IMR-90 (cell line): ENCODE measurements at regions not wholly inside any gene's neighbourhood (a gene's known extent, or its start where the extent isn't known, plus 50 kb on each side); places are given as distances from the start of the nearest gene placed in this dataset.
A peak's percentile ranks its signal among the peaks of the same experiment; 100 is the strongest.

Source experiments
- ATAC-seq: fragments of 200-7000 bp; cut with Tn5 transposase; 2 replicates; pipeline ENCODE4 v1.9.1; 2020; ENCODE audit warnings: low read depth, mild to moderate bottlenecking, moderate library complexity
- BruUV-seq: library from RNA; stranded (reverse); fragments of 400-500 nt; replicated peaks from 2 replicates; lab custom pipeline; 2021; lab: Mats Ljungman, UMichigan
- CTCF ChIA-PET: fragments of 300-600 bp; formaldehyde crosslinking; extraction: SDS; loops from one replicate; lab custom pipeline; 2021; ENCODE audit warnings: antibody characterized with exemption; lab: Yijun Ruan, JAX
- POLR2A ChIA-PET: fragments of 300-600 bp; sonication (Branson Sonifier 250); formaldehyde crosslinking; loops from one replicate; lab custom pipeline; 2022; ENCODE audit warnings: antibody characterized with exemption; ENCODE audit not compliant: unreplicated experiment; lab: Charles Lee
- DNase-seq: peaks from one replicate; pipeline ENCODE4 v3.0.0; 2013
- H2AFZ ChIP-seq: replicated peaks from 2 replicates; pipeline ENCODE3; 2013; ENCODE audit warnings: low read length, mild to moderate bottlenecking; ENCODE audit not compliant: poor library complexity
- H2AK5ac ChIP-seq: 2 replicates; pipeline ENCODE4 v1.6.1; 2013; ENCODE audit warnings: low read depth, low read length, inconsistent platforms
- H2AK9ac ChIP-seq: replicated peaks from 2 replicates; pipeline ENCODE3; 2013; ENCODE audit warnings: mild to moderate bottlenecking, low read depth, low read length, moderate library complexity; ENCODE audit not compliant: poor library complexity
- H2BK120ac ChIP-seq: 2 replicates; pipeline ENCODE4 v1.6.1; 2013; ENCODE audit warnings: low read depth, low read length, inconsistent platforms
- H2BK15ac ChIP-seq: 3 replicates; pipeline ENCODE4 v1.6.1; 2013; ENCODE audit warnings: low read depth, low read length, inconsistent platforms
- H2BK20ac ChIP-seq: 2 replicates; pipeline ENCODE4 v1.6.1; 2013; ENCODE audit warnings: low read depth, mild to moderate bottlenecking, inconsistent platforms, low read length, moderate library complexity
- H2BK5ac ChIP-seq: 2 replicates; pipeline ENCODE4 v1.6.1; 2013; ENCODE audit warnings: mild to moderate bottlenecking, low read depth, low read length, inconsistent platforms; ENCODE audit not compliant: poor library complexity, severe bottlenecking
- H3K14ac ChIP-seq: replicated peaks from 2 replicates; pipeline ENCODE4 v1.6.1; 2013; ENCODE audit warnings: low read depth, low read length, inconsistent platforms
- H3K18ac ChIP-seq: 2 replicates; pipeline ENCODE4 v1.6.1; 2013; ENCODE audit warnings: low read depth, low read length, control low read depth
- H3K23ac ChIP-seq: 2 replicates; pipeline ENCODE4 v1.6.1; 2013; ENCODE audit warnings: low read depth, low read length, inconsistent platforms
- H3K27ac ChIP-seq: 2 replicates; pipeline ENCODE4 v1.5.1; 2013; ENCODE audit warnings: mild to moderate bottlenecking, control low read depth, low read length; ENCODE audit not compliant: insufficient read depth
- H3K27me3 ChIP-seq: 2 replicates; pipeline ENCODE4 v1.6.1; 2013; ENCODE audit warnings: low read length; ENCODE audit not compliant: control insufficient read depth, insufficient read depth
- H3K36me3 ChIP-seq: 2 replicates; pipeline ENCODE4 v1.6.1; 2013; ENCODE audit warnings: low read length, mixed read lengths; ENCODE audit not compliant: control insufficient read depth, insufficient read depth
- H3K4ac ChIP-seq: 2 replicates; pipeline ENCODE4 v1.6.1; 2013; ENCODE audit warnings: low read depth, low read length, inconsistent platforms
- H3K4me1 ChIP-seq: 2 replicates; pipeline ENCODE4 v1.6.1; 2013; ENCODE audit warnings: low read length, mixed read lengths; ENCODE audit not compliant: control insufficient read depth, insufficient read depth
- H3K4me2 ChIP-seq: 2 replicates; pipeline ENCODE4 v1.6.1; 2013; ENCODE audit warnings: low read depth, mild to moderate bottlenecking, control low read depth, low read length, moderate library complexity
- H3K4me3 ChIP-seq: 2 replicates; pipeline ENCODE4 v1.5.1; 2013; ENCODE audit warnings: low read depth, mild to moderate bottlenecking, control low read depth, low read length, moderate library complexity; ENCODE audit not compliant: insufficient read depth
- H3K56ac ChIP-seq: 2 replicates; pipeline ENCODE4 v1.6.1; 2013; ENCODE audit warnings: low read length, inconsistent platforms; ENCODE audit not compliant: insufficient read depth; ENCODE audit errors: extremely low read depth
- H3K79me1 ChIP-seq, 2 experiments: 2 replicates each; pipeline ENCODE4 v1.6.1; 2013; ENCODE audit warnings: low read length in 2 of 2, inconsistent platforms in 1 of 2, low read depth in 1 of 2
- H3K9ac ChIP-seq: 2 replicates; pipeline ENCODE4 v1.6.1; 2013; ENCODE audit warnings: low read depth, low read length, control low read depth
- H3K9me1 ChIP-seq: 2 replicates; pipeline ENCODE4 v1.6.1; 2013; ENCODE audit warnings: low read length, inconsistent platforms; ENCODE audit not compliant: insufficient read depth
- H3K9me3 ChIP-seq: 2 replicates; pipeline ENCODE4 v1.6.1; 2013; ENCODE audit warnings: low read length; ENCODE audit not compliant: control insufficient read depth, insufficient read depth
- H4K20me1 ChIP-seq: 2 replicates; pipeline ENCODE4 v1.6.1; 2013; ENCODE audit warnings: low read length, inconsistent platforms; ENCODE audit not compliant: insufficient read depth
- H4K5ac ChIP-seq: 2 replicates; pipeline ENCODE4 v1.6.1; 2013; ENCODE audit warnings: mild to moderate bottlenecking, low read depth, low read length, control low read depth
- H4K8ac ChIP-seq, 2 experiments: 2 replicates each; pipeline ENCODE4 v1.6.1; 2013; ENCODE audit warnings: low read depth in 2 of 2, low read length in 2 of 2, control low read depth in 1 of 2, inconsistent platforms in 1 of 2
- H4K91ac ChIP-seq: 2 replicates; pipeline ENCODE4 v1.6.1; 2013; ENCODE audit warnings: low read depth, low read length, inconsistent platforms; ENCODE audit not compliant: insufficient read depth
- BHLHE40 ChIP-seq: fragments of 150-350 bp; IDR thresholded peaks from 2 replicates; pipeline ENCODE4 v1.6.1; 2016; ENCODE audit warnings: mild to moderate bottlenecking, low read depth, low read length
- CEBPB ChIP-seq: IDR thresholded peaks from 2 replicates; pipeline ENCODE4 v1.6.1; 2012; ENCODE audit warnings: low read depth, low read length, improper control_type of control experiment
- CHD1 ChIP-seq: IDR thresholded peaks from 2 replicates; pipeline ENCODE4 v1.6.1; 2012; ENCODE audit warnings: low read depth, low read length, improper control_type of control experiment
- CTCF ChIP-seq: conservative IDR thresholded peaks from 2 replicates; pipeline ENCODE4 v1.5.1; 2012; ENCODE audit warnings: mild to moderate bottlenecking, low read depth, low read length, improper control_type of control experiment
- ELK1 ChIP-seq: fragments of 150-350 bp; IDR thresholded peaks from 2 replicates; pipeline ENCODE4 v1.6.1; 2016; ENCODE audit warnings: low read depth, mild to moderate bottlenecking, low read length, moderate library complexity, borderline replicate concordance
- FOS ChIP-seq: fragments of 150-350 bp; IDR thresholded peaks from 2 replicates; pipeline ENCODE4 v1.6.1; 2016; ENCODE audit warnings: low read depth, low read length
- MAFK ChIP-seq: IDR thresholded peaks from 2 replicates; pipeline ENCODE4 v1.6.1; 2012; ENCODE audit warnings: low read depth, low read length, improper control_type of control experiment
- MAZ ChIP-seq: IDR thresholded peaks from 2 replicates; pipeline ENCODE4 v1.6.1; 2012; ENCODE audit warnings: low read depth, mild to moderate bottlenecking, low read length, improper control_type of control experiment, moderate library complexity, borderline replicate concordance
- MXI1 ChIP-seq: IDR thresholded peaks from 2 replicates; pipeline ENCODE4 v1.6.1; 2012; ENCODE audit warnings: low read depth, mild to moderate bottlenecking, low read length, moderate library complexity, borderline replicate concordance
- NFE2L2 ChIP-seq: fragments of 150-350 bp; IDR thresholded peaks from 2 replicates; pipeline ENCODE4 v1.6.1; 2016; ENCODE audit warnings: low read depth, mild to moderate bottlenecking, low read length
- POLR2A ChIP-seq: IDR thresholded peaks from 2 replicates; pipeline ENCODE4 v1.6.1; 2012; ENCODE audit warnings: mild to moderate bottlenecking, low read depth, low read length
- RAD21 ChIP-seq: IDR thresholded peaks from 2 replicates; pipeline ENCODE4 v1.6.1; 2012; ENCODE audit warnings: low read length, improper control_type of control experiment
- RCOR1 ChIP-seq: IDR thresholded peaks from 2 replicates; pipeline ENCODE4 v1.6.1; 2012; ENCODE audit warnings: mild to moderate bottlenecking, low read length, improper control_type of control experiment; ENCODE audit not compliant: insufficient replicate concordance
- RFX5 ChIP-seq: IDR thresholded peaks from 2 replicates; pipeline ENCODE4 v1.8.0; 2012; ENCODE audit warnings: low read depth, mild to moderate bottlenecking, low read length, moderate library complexity
- SMC3 ChIP-seq: fragments of 150-350 bp; IDR thresholded peaks from 2 replicates; pipeline ENCODE4 v1.6.1; 2016; ENCODE audit warnings: low read depth, mild to moderate bottlenecking, antibody characterized with exemption, low read length, moderate library complexity
- USF2 ChIP-seq: fragments of 150-350 bp; IDR thresholded peaks from 2 replicates; pipeline ENCODE4 v1.6.1; 2017; ENCODE audit warnings: mild to moderate bottlenecking, antibody characterized with exemption, low read length, low read depth
- WGBS, 2 experiments: methylation state at CpG; one replicate each; pipeline versions ENCODE4 v1.1.5 to v1.1.7; 2013; ENCODE audit warnings: missing lambda C conversion rate in 2 of 2; ENCODE audit not compliant: insufficient read length in 1 of 2; ENCODE audit errors: extremely low coverage in 2 of 2; 5-methylcytosine and 5-hydroxymethylcytosine counted together
- dilution Hi-C: fragments of 300-500 bp; cut with HindIII; formaldehyde crosslinking; loops from one replicate; pipeline ENCODE4 v1.14.3; 2018; ENCODE audit warnings: low sequenced_read_pairs; ENCODE audit not compliant: unreplicated experiment
- in situ Hi-C: fragments of 300-500 bp; cut with MboI; formaldehyde crosslinking; loops from 3 replicates; pipeline ENCODE4 v1.14.3; 2019; ENCODE audit warnings: low sequenced_read_pairs, inconsistent platforms, mixed read lengths
- intact Hi-C: fragments of 100-400 bp; cut with micrococcal nuclease; formaldehyde crosslinking; loops from 2 replicates; pipeline ENCODE4 v1.10.0; 2022

- Histone ChIP-seq H4K91ac (no peak overlapping the region), H3K23ac (no peak overlapping the region), H3K4me2 (no peak overlapping the region), H2AFZ (no peak overlapping the region), H3K9me1 (no peaks in the 10 kb centered on the region), H3K9me3 (no peaks in the 10 kb centered on the region), H2BK5ac (no peak overlapping the region), H4K20me1 (no peaks in the 10 kb centered on the region), H3K27ac (no peak overlapping the region), H3K56ac (no peak overlapping the region), H4K5ac (no peak overlapping the region), H3K79me1 (no peaks in the 10 kb centered on the region), H3K9ac (no peak overlapping the region), H3K36me3 (no peaks in the 10 kb centered on the region), H3K4me1 (no peaks in the 10 kb centered on the region), H3K4me3 (no peak overlapping the region), H2AK9ac (no peak overlapping the region), H3K27me3 (no peaks in the 10 kb centered on the region), H2BK120ac (no peak overlapping the region), H2AK5ac (no peak overlapping the region), H3K4ac (no peak overlapping the region), H3K14ac (no peak overlapping the region), H2BK15ac (no peak overlapping the region), H2BK20ac (peak overlapping the region; percentile 32; the same call in 1 of the 2 replicates), H3K18ac (no peak overlapping the region), H4K8ac (no peak overlapping the region)
- in situ Hi-C loops (no loop called here), dilution Hi-C loops (no loop called here), intact Hi-C loops (no loop called here)
- ATAC-seq (no peak), DNase-seq (no peak)
- BruUV-seq: no TSS peak
- no CpG with 5 or more reads among the region's 1 CpG for WGBS, 2 experiments
- CTCF ChIA-PET: no interaction called here
- POLR2A ChIA-PET: no interaction called here
- no peak for TF ChIP-seq CHD1
- TF ChIP-seq RFX5: no peak
- no peak for TF ChIP-seq MXI1
- no peak for TF ChIP-seq USF2
- TF ChIP-seq FOS: no peak
- no peak for TF ChIP-seq MAFK
- TF ChIP-seq NFE2L2: no peak
- TF ChIP-seq CTCF: no peak
- TF ChIP-seq MAZ: no peak
- no peak for TF ChIP-seq RAD21
- TF ChIP-seq ELK1: no peak
- no peak for TF ChIP-seq BHLHE40
- TF ChIP-seq CEBPB: no peak
- TF ChIP-seq POLR2A: no peak
- no peak for TF ChIP-seq RCOR1
- TF ChIP-seq SMC3: no peak
These were observed 745.9 kb upstream of the CCDC179 start for GRCh38 chr11:23606191-23606590.
